PC-3 (cell line): ENCODE measurements at regions not wholly inside any gene's neighbourhood (a gene's known extent, or its start where the extent isn't known, plus 50 kb on each side); places are given as distances from the start of the nearest gene placed in this dataset.

ENCODE experiments used
- EZH2phosphoT487 ChIP-seq: fragments of 300-600 bp; sonication (generic); IDR thresholded peaks from 2 replicates; pipeline ENCODE4 v1.6.1; 2018; ENCODE audit warnings: mild to moderate bottlenecking, antibody characterized with exemption, low read length, borderline replicate concordance
- TF ChIP-seq, protein P1 (sequence below): fragments of 300-600 bp; sonication (generic); conservative IDR thresholded peaks from 2 replicates; pipeline ENCODE4 v1.5.1; 2017; ENCODE audit warnings: antibody characterized with exemption, low read depth, mild to moderate bottlenecking, low read length

DNA sequence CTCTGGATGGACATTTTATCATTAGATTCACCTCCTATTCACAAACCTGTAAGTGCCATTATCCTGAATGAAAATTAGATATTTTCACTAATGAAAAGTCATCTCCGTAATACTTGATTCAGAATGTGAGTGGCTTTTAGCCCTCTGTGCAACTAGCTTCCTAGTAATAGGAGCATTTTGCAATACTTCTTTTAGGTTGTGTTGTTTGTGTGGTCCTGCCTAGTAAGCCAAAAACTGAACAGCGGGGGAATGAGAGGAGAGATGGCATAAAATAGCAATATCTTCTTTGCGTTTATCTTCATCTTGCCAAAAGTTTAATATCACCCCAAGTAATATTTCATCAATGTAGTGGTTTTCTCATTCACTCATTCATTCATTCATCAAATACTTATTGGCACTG is 507.5 kb upstream of the CELF2 start:
- no peak for TF ChIP-seq EZH2phosphoT487
- TF ChIP-seq, protein P1, sequence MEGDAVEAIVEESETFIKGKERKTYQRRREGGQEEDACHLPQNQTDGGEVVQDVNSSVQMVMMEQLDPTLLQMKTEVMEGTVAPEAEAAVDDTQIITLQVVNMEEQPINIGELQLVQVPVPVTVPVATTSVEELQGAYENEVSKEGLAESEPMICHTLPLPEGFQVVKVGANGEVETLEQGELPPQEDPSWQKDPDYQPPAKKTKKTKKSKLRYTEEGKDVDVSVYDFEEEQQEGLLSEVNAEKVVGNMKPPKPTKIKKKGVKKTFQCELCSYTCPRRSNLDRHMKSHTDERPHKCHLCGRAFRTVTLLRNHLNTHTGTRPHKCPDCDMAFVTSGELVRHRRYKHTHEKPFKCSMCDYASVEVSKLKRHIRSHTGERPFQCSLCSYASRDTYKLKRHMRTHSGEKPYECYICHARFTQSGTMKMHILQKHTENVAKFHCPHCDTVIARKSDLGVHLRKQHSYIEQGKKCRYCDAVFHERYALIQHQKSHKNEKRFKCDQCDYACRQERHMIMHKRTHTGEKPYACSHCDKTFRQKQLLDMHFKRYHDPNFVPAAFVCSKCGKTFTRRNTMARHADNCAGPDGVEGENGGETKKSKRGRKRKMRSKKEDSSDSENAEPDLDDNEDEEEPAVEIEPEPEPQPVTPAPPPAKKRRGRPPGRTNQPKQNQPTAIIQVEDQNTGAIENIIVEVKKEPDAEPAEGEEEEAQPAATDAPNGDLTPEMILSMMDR, result no peak
